ENCODE measurements at regions not wholly inside any gene's neighbourhood (a gene's known extent, or its start where the extent isn't known, plus 50 kb on each side); places are given as distances from the start of the nearest gene placed in this dataset.
"Not testable (repeated sequence)": the region's sequence is repeated elsewhere in the genome, so short reads cannot be mapped to it uniquely, and the experiment has no call there.

DNA sequence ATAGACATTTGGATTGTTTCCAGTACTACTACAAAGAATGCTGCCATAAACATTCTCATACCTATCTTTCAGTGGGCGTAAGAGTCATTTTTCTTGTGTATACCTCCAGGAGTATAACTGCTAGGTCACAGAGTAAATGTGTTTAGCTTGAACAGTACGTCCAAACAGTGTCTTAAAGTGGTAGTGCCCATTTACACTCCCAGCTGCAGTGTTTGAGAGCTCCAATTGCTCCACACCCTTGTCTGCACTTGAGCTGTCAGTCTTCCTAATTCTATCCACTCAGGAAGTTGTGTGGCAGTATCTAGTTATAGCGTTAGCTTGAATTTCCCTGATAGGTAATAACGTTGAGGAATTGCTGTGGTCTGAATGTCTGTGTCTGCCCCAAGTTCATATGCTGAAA, 404.7 kb upstream of the PPP2R3A start:
- Histone ChIP-seq H3K4me3 (ENCODE audit: low read length) (no peak overlapping the region), H3K27me3 (ENCODE audit: insufficient read depth, low read length) (no peaks in the 10 kb centered on the region), H3K9me3 (ENCODE audit: insufficient read depth, low read depth, low read length) (no peaks in the 10 kb centered on the region), H3K4me1 (ENCODE audit: insufficient read depth, low read length) (no peaks in the 10 kb centered on the region), H3K36me3 (ENCODE audit: insufficient read depth, low read depth, low read length) (no peaks in the 10 kb centered on the region), H3K27ac (ENCODE audit: low read length) (no peak overlapping the region), H3K9ac (ENCODE audit: low read depth, low read length) (no peak overlapping the region)

DNA sequence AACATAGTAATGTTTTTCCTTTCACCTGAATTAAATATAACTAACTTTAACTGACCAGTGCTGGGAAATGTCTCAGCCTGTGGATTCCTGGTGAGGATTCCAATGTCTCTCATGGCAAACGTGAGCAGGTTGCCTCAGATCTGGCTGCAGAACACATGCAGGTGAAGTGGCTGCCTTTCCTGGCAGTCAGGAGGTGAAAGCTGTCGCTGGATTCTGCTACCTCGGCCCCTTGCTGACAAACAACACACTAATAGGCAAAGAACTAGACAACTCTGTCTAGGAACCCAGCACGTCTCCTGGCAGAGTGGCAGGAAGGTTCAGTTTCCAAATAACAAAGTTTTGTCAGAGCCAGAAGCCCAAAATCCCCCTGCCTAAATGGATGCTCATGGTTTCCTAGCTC, 400.8 kb upstream of the PPP2R3A start:
- no peaks in the 10 kb centered on the region for H3K9me3 ChIP-seq (ENCODE audit: insufficient read depth, low read depth, low read length)
- no peaks in the 10 kb centered on the region for H3K27me3 ChIP-seq (ENCODE audit: insufficient read depth, low read length)
- no peak overlapping the region for H3K27ac ChIP-seq (ENCODE audit: low read length)
- no peaks in the 10 kb centered on the region for H3K4me1 ChIP-seq (ENCODE audit: insufficient read depth, low read length)
- no peaks in the 10 kb centered on the region for H3K36me3 ChIP-seq (ENCODE audit: insufficient read depth, low read depth, low read length)
- no peak overlapping the region for H3K4me3 ChIP-seq (ENCODE audit: low read length)
- H3K9ac ChIP-seq (ENCODE audit: low read depth, low read length) = no peak overlapping the region

DNA sequence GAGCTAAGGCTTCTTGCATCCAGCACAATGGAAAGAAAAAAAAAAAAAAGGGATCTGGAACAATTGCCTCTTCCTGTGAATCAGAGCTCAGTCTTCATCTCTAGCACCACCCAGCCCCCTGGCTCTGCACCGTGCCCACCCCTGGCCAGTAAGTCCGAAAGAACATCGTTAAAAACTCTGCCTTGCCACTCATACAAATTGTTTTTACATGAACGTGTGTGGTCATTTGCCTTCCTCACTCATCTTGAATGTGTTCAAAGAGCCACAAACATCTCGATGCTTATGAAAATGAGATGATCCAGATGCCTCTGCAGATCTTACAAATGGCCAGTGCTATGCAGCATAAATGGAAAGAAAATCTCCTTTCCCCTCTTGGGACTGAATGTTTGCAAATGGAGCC, 400.0 kb upstream of the PPP2R3A start:
- Histone ChIP-seq H3K36me3 (ENCODE audit: insufficient read depth, low read depth, low read length) (no peaks in the 10 kb centered on the region), H3K27me3 (ENCODE audit: insufficient read depth, low read length) (no peaks in the 10 kb centered on the region), H3K27ac (ENCODE audit: low read length) (no peak overlapping the region), H3K4me3 (ENCODE audit: low read length) (no peak overlapping the region), H3K9me3 (ENCODE audit: insufficient read depth, low read depth, low read length) (no peaks in the 10 kb centered on the region), H3K4me1 (ENCODE audit: insufficient read depth, low read length) (no peaks in the 10 kb centered on the region), H3K9ac (ENCODE audit: low read depth, low read length) (no peak overlapping the region)

DNA sequence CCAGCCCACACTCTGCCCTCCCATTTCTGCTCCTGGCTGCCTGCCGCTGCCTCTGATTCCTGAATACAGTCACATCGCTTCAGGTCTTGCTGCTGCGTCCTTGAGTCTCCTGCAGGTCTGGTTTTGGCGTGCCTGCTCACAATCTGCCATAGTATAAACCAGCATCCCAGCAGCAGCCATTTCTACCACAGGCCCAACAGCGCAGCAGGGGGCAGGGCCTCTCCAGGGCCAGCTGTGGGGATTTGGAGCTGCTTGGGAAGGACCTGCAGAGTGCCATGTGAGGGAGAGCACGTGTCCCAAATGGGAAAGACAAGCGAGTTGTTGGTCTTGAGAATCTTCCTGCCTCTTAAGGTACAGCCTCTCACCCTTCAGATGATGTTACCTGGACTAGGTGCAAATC, 398.3 kb upstream of the PPP2R3A start:
- H3K27ac ChIP-seq (ENCODE audit: low read length) = no peak overlapping the region
- H3K4me3 ChIP-seq (ENCODE audit: low read length) = no peak overlapping the region
- H3K9ac ChIP-seq (ENCODE audit: low read depth, low read length) = no peak overlapping the region
- no peaks in the 10 kb centered on the region for H3K27me3 ChIP-seq (ENCODE audit: insufficient read depth, low read length)
- no peaks in the 10 kb centered on the region for H3K9me3 ChIP-seq (ENCODE audit: insufficient read depth, low read depth, low read length)
- H3K4me1 ChIP-seq (ENCODE audit: insufficient read depth, low read length) = no peaks in the 10 kb centered on the region
- H3K36me3 ChIP-seq (ENCODE audit: insufficient read depth, low read depth, low read length) = no peaks in the 10 kb centered on the region

DNA sequence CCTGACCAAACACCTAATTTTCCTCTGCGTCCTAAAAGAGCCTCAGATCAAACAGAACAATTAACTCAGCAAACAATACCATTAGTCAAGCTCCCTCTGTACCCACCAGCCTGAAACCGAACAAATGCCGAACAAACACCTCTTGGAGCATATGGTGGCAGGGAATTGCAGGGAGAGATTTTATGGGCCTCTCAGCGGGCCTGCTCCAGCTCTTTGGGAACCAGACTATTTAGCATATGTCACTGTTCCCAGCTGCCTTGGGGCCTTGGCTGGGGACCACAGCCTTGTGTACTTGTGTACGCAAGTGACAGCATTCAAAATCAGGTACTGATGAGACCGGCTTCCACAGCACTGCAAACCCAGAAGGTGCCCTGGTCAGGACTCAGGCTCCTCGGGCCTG, 388.8 kb upstream of the PPP2R3A start:
- Histone ChIP-seq H3K36me3 (ENCODE audit: insufficient read depth, low read depth, low read length) (no peaks in the 10 kb centered on the region), H3K4me3 (ENCODE audit: low read length) (no peak overlapping the region), H3K27ac (ENCODE audit: low read length) (no peak overlapping the region), H3K9me3 (ENCODE audit: insufficient read depth, low read depth, low read length) (peaks cover 6% of the 10 kb centered on the region; the same call in 1 of the 2 replicates), H3K9ac (ENCODE audit: low read depth, low read length) (no peak overlapping the region), H3K4me1 (ENCODE audit: insufficient read depth, low read length) (no peaks in the 10 kb centered on the region; the same call in 1 of the 2 replicates), H3K27me3 (ENCODE audit: insufficient read depth, low read length) (no peaks in the 10 kb centered on the region)

DNA sequence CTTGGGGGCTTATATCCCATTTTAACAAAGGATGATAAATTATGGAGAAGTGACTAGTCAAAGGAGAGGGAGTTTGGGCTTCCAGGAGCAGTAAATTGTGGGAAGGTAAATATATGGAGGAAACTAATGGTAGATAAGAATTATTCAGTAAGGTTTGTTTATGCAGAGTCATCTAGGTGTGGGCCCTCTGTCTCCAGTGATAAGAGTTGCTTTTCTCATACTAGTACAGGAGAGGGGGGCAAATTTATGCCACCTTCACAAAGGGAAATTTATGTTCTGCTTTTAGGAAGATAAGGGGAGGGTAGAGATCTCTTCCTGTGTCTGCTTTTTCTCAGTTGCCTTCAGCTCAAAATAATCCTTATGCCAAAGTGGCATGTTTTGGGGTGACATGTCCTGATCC, 383.7 kb upstream of the PPP2R3A start:
- no peak overlapping the region for H3K9ac ChIP-seq (ENCODE audit: low read depth, low read length)
- no peaks in the 10 kb centered on the region for H3K27me3 ChIP-seq (ENCODE audit: insufficient read depth, low read length)
- H3K9me3 ChIP-seq (ENCODE audit: insufficient read depth, low read depth, low read length) = peaks cover 7% of the 10 kb centered on the region
- H3K4me3 ChIP-seq (ENCODE audit: low read length) = no peak overlapping the region
- no peaks in the 10 kb centered on the region; the same call in 1 of the 2 replicates for H3K4me1 ChIP-seq (ENCODE audit: insufficient read depth, low read length)
- H3K36me3 ChIP-seq (ENCODE audit: insufficient read depth, low read depth, low read length) = no peaks in the 10 kb centered on the region
- no peak overlapping the region for H3K27ac ChIP-seq (ENCODE audit: low read length)

DNA sequence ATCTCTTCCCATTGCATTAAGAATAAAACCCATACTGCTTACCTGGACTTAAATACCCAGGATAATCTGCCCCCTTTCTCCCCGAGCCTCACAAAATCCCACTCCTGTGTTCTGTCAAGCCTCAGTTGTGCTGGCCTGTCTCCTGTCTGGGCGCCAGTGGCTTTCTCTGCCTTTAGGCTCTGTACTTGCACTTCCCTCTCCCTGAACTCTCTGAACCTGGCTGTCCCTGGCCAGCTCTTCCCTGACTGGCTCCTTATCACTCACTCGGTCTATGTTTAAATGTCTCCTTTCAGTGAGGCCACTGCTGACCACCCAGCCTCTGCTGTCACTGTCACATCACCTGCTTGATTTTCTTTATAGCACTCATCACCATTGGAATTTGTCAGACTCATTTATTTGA, 382.7 kb upstream of the PPP2R3A start:
- Histone ChIP-seq H3K4me3 (ENCODE audit: low read length) (no peak overlapping the region), H3K27me3 (ENCODE audit: insufficient read depth, low read length) (no peaks in the 10 kb centered on the region), H3K4me1 (ENCODE audit: insufficient read depth, low read length) (no peaks in the 10 kb centered on the region), H3K27ac (ENCODE audit: low read length) (no peak overlapping the region), H3K9ac (ENCODE audit: low read depth, low read length) (0 out of 2 replicates have a peak overlapping the region, but pooled peaks have one; percentile 2), H3K36me3 (ENCODE audit: insufficient read depth, low read depth, low read length) (no peaks in the 10 kb centered on the region), H3K9me3 (ENCODE audit: insufficient read depth, low read depth, low read length) (peaks cover 7% of the 10 kb centered on the region)

DNA sequence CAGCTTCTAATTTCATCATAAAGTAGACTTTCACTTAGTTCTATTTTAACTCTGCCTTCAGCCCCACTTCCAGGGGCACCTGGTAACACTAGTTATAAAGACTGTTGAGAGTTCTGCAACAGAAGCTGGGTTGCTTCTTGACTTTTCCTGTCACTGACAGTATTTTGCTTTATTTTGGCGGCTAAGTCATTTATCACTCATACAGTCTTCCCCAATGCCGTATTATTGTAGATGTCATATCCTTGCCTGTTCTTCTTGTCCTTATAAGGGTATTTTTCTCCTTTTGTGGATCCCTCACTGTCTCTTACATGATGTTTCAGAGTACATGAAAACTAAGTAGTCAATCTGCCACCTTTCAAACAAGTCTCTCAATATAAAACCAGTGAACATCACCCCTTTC, 369.0 kb upstream of the PPP2R3A start:
- no peaks in the 10 kb centered on the region for H3K9me3 ChIP-seq (ENCODE audit: insufficient read depth, low read depth, low read length)
- H3K4me1 ChIP-seq (ENCODE audit: insufficient read depth, low read length) = peaks cover 23% of the 10 kb centered on the region; the same call in 1 of the 2 replicates
- no peaks in the 10 kb centered on the region for H3K36me3 ChIP-seq (ENCODE audit: insufficient read depth, low read depth, low read length)
- H3K27ac ChIP-seq (ENCODE audit: low read length) = no peak overlapping the region
- no peak overlapping the region for H3K9ac ChIP-seq (ENCODE audit: low read depth, low read length)
- no peak overlapping the region for H3K4me3 ChIP-seq (ENCODE audit: low read length)
- no peaks in the 10 kb centered on the region for H3K27me3 ChIP-seq (ENCODE audit: insufficient read depth, low read length)

DNA sequence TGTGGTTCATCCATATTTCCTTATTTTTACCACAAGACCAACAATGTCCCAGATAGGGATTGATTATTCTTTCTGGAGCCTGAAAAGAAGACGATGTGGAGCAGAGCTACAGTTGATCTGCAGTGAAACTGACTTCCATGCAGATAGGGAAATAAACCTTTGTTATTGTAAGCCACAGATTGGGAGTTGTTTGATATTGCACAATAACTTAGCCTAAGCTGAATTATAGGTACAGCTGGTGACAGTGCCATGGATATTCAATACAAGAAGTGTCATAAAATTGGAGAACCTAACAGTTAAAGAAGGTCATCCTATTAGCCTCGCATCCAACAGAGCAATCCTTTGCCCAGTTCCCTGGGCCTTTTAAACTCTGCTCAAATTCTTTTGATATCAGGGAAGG, 367.7 kb upstream of the PPP2R3A start:
- Histone ChIP-seq H3K4me1 (ENCODE audit: insufficient read depth, low read length) (peaks cover 23% of the 10 kb centered on the region; the same call in 1 of the 2 replicates), H3K36me3 (ENCODE audit: insufficient read depth, low read depth, low read length) (no peaks in the 10 kb centered on the region), H3K9ac (ENCODE audit: low read depth, low read length) (no peak overlapping the region), H3K27ac (ENCODE audit: low read length) (no peak overlapping the region), H3K27me3 (ENCODE audit: insufficient read depth, low read length) (no peaks in the 10 kb centered on the region), H3K9me3 (ENCODE audit: insufficient read depth, low read depth, low read length) (no peaks in the 10 kb centered on the region), H3K4me3 (ENCODE audit: low read length) (no peak overlapping the region)

DNA sequence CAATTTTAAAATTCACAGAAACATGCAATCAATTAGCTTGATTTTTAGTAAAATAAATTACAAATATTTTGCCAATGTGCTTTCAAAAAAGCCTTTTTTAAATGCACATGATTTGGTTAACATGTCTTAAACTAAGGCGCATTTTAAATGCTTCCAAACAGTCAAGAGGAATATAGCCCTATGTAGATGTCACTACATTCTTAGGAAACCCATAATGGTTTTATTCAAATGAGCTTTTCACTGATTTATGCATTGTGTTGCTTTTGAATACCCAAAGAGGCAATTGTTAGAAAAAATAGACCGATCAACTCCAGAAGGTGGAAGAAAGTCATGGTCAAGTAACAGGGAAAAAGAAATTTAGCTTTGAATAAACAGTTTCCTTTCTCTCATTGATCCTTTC, 366.9 kb upstream of the PPP2R3A start:
- no peaks in the 10 kb centered on the region for H3K27me3 ChIP-seq (ENCODE audit: insufficient read depth, low read length)
- 0 out of 2 replicates have a peak, but pooled peaks cover 2% of the 10 kb centered on the region for H3K9me3 ChIP-seq (ENCODE audit: insufficient read depth, low read depth, low read length)
- no peaks in the 10 kb centered on the region for H3K36me3 ChIP-seq (ENCODE audit: insufficient read depth, low read depth, low read length)
- no peak overlapping the region for H3K4me3 ChIP-seq (ENCODE audit: low read length)
- H3K4me1 ChIP-seq (ENCODE audit: insufficient read depth, low read length) = peaks cover 23% of the 10 kb centered on the region; the same call in 1 of the 2 replicates
- H3K27ac ChIP-seq (ENCODE audit: low read length) = no peak overlapping the region
- no peak overlapping the region for H3K9ac ChIP-seq (ENCODE audit: low read depth, low read length)

DNA sequence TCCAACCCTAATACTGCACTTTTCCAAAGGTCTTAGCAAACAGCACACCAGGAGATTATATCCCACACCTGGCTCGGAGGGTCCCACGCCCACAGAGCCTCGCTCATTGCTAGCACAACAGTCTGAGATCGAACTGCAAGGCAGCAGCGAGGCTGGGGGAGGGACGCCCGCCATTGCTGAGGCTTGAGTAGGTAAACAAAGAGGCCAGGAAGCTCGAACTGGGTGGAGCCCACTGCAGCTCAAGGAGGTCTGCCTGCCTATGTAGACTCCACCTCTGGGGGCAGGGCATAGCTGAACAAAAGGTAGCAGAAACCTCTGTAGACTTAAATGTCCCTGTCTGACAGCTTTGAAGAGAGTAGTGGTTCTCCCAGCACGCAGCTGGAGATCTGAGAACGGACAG, 361.0 kb upstream of the PPP2R3A start:
- not testable (repeated sequence) for H3K9ac ChIP-seq (ENCODE audit: low read depth, low read length); H3K27ac ChIP-seq (ENCODE audit: low read length); H3K4me3 ChIP-seq (ENCODE audit: low read length); H3K36me3 ChIP-seq (ENCODE audit: insufficient read depth, low read depth, low read length); H3K27me3 ChIP-seq (ENCODE audit: insufficient read depth, low read length)
- Histone ChIP-seq H3K4me1 (ENCODE audit: insufficient read depth, low read length) (peaks cover 11% of the 10 kb centered on the region; the same call in 1 of the 2 replicates), H3K9me3 (ENCODE audit: insufficient read depth, low read depth, low read length) (peaks cover 15% of the 10 kb centered on the region)

DNA sequence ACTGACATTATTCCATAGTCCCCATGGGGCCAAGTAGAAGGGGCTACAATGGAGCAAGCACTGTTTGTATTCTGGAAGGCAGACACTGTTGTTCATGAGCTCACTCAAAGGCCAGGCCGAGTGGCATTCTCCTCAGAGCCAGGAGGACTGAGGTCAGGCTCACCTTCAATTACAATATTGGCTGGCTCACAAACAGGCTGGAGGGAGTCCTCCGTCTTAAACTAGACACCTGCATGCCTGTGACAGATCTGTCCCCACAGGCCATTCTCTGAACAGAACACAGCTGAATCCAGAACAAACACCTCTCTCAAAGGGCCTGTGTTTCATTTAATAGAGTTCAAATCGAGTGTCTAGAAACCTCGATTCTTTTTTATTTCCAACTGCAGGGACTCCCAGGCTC, 347.4 kb upstream of the PPP2R3A start:
- Histone ChIP-seq H3K27me3 (ENCODE audit: insufficient read depth, low read length) (no peaks in the 10 kb centered on the region), H3K9ac (ENCODE audit: low read depth, low read length) (no peak overlapping the region), H3K4me3 (ENCODE audit: low read length) (no peak overlapping the region), H3K27ac (ENCODE audit: low read length) (no peak overlapping the region), H3K36me3 (ENCODE audit: insufficient read depth, low read depth, low read length) (no peaks in the 10 kb centered on the region), H3K9me3 (ENCODE audit: insufficient read depth, low read depth, low read length) (no peaks in the 10 kb centered on the region), H3K4me1 (ENCODE audit: insufficient read depth, low read length) (no peaks in the 10 kb centered on the region)

Data from iPS-20b (cell line).